Muscle layer of colon (tissue), 2 donors: ENCODE measurements at regions not wholly inside any gene's neighbourhood (a gene's known extent, or its start where the extent isn't known, plus 50 kb on each side); places are given as distances from the start of the nearest gene placed in this dataset.
"Not testable (repeated sequence)": the region's sequence is repeated elsewhere in the genome, so short reads cannot be mapped to it uniquely, and the experiment has no call there.

Source experiments
- H3K27ac ChIP-seq: one replicate; pipeline ENCODE4 v1.7.0; 2013; ENCODE audit warnings: low read depth, mild to moderate bottlenecking, low read length, moderate library complexity
- H3K27me3 ChIP-seq, 2 donors: one replicate each; pipeline ENCODE4 v1.7.0; 2013; ENCODE audit warnings: low read length in 2 of 2, mild to moderate bottlenecking in 2 of 2; ENCODE audit not compliant: insufficient read depth in 2 of 2, control insufficient read depth in 1 of 2
- H3K36me3 ChIP-seq: one replicate; pipeline ENCODE4 v1.7.0; 2013; ENCODE audit warnings: mild to moderate bottlenecking, low read length; ENCODE audit not compliant: insufficient read depth
- H3K4me1 ChIP-seq: one replicate; pipeline ENCODE4 v1.7.0; 2013; ENCODE audit warnings: mild to moderate bottlenecking, low read length; ENCODE audit not compliant: insufficient read depth
- H3K4me3 ChIP-seq, 2 donors: one replicate each; pipeline ENCODE4 v1.7.0; 2013; ENCODE audit warnings: low read length in 2 of 2, low read depth in 1 of 2, mild to moderate bottlenecking in 1 of 2, moderate library complexity in 1 of 2
- H3K9ac ChIP-seq: one replicate; pipeline ENCODE4 v1.7.0; 2013; ENCODE audit warnings: low read length
- H3K9me3 ChIP-seq: one replicate; pipeline ENCODE4 v1.7.0; 2013; ENCODE audit warnings: mild to moderate bottlenecking, low read length
- donor health status: abdominal sarcoma.
- donor health status: Adenocarcinoma of cecum.

- peaks cover 0 to 4% of the 10 kb centered on the region in 2 donors for H3K27me3 ChIP-seq
- no peak overlapping the region for H3K9ac ChIP-seq
- no peak overlapping the region for H3K4me3 ChIP-seq
- no peaks in the 10 kb centered on the region for H3K4me1 ChIP-seq
- no peaks in the 10 kb centered on the region for H3K9me3 ChIP-seq
- no peak overlapping the region for H3K27ac ChIP-seq
- H3K36me3 ChIP-seq = no peaks in the 10 kb centered on the region
These were observed 483.5 kb upstream of the SALL3 start for GRCh38 chr18:78496079-78496478.

- H3K4me1 ChIP-seq = no peaks in the 10 kb centered on the region
- H3K27me3 ChIP-seq = peaks cover 0 to 4% of the 10 kb centered on the region in 2 donors
- no peak overlapping the region for H3K27ac ChIP-seq
- no peaks in the 10 kb centered on the region for H3K36me3 ChIP-seq
- H3K9ac ChIP-seq = no peak overlapping the region
- H3K4me3 ChIP-seq = no peak overlapping the region
- no peaks in the 10 kb centered on the region for H3K9me3 ChIP-seq
These were observed 482.0 kb upstream of the SALL3 start for GRCh38 chr18:78497641-78498040.

- H3K9me3 ChIP-seq = no peaks in the 10 kb centered on the region
- H3K9ac ChIP-seq = no peak overlapping the region
- H3K4me1 ChIP-seq = no peaks in the 10 kb centered on the region
- H3K36me3 ChIP-seq = no peaks in the 10 kb centered on the region
- no peak overlapping the region for H3K27ac ChIP-seq
- H3K27me3 ChIP-seq = peaks cover 0 to 4% of the 10 kb centered on the region in 2 donors
- no peak overlapping the region for H3K4me3 ChIP-seq
These were observed 480.0 kb upstream of the SALL3 start for GRCh38 chr18:78499586-78499985.

- Histone ChIP-seq H3K9me3 (no peaks in the 10 kb centered on the region), H3K4me3 (no peak overlapping the region), H3K9ac (no peak overlapping the region), H3K27me3 (no peaks in the 10 kb centered on the region), H3K27ac (no peak overlapping the region), H3K36me3 (no peaks in the 10 kb centered on the region), H3K4me1 (no peaks in the 10 kb centered on the region)
These were observed 478.4 kb upstream of the SALL3 start for GRCh38 chr18:78501251-78501650.

- Histone ChIP-seq H3K36me3 (no peaks in the 10 kb centered on the region), H3K27me3 (no peaks in the 10 kb centered on the region), H3K4me3 (no peak overlapping the region), H3K9me3 (no peaks in the 10 kb centered on the region), H3K27ac (no peak overlapping the region), H3K9ac (no peak overlapping the region), H3K4me1 (no peaks in the 10 kb centered on the region)
These were observed 476.5 kb upstream of the SALL3 start for GRCh38 chr18:78503129-78503528.

- Histone ChIP-seq H3K9me3 (no peaks in the 10 kb centered on the region), H3K36me3 (no peaks in the 10 kb centered on the region), H3K4me3 (no peak overlapping the region), H3K27me3 (no peaks in the 10 kb centered on the region), H3K4me1 (no peaks in the 10 kb centered on the region), H3K27ac (no peak overlapping the region), H3K9ac (no peak overlapping the region)
These were observed 473.7 kb upstream of the SALL3 start for GRCh38 chr18:78505851-78506461.

- no peaks in the 10 kb centered on the region for H3K4me1 ChIP-seq
- H3K9me3 ChIP-seq = no peaks in the 10 kb centered on the region
- H3K9ac ChIP-seq = no peak overlapping the region
- no peak overlapping the region for H3K4me3 ChIP-seq
- H3K36me3 ChIP-seq = no peaks in the 10 kb centered on the region
- H3K27ac ChIP-seq = no peak overlapping the region
- H3K27me3 ChIP-seq = no peaks in the 10 kb centered on the region
These were observed 472.4 kb upstream of the SALL3 start for GRCh38 chr18:78507217-78507616.

- not testable (repeated sequence) for H3K36me3 ChIP-seq, H3K27ac ChIP-seq, H3K4me3 ChIP-seq, H3K4me1 ChIP-seq, H3K9me3 ChIP-seq, H3K9ac ChIP-seq, H3K27me3 ChIP-seq
These were observed 471.3 kb upstream of the SALL3 start for GRCh38 chr18:78508228-78508824.

- H3K27ac ChIP-seq = no peak overlapping the region
- no peaks in the 10 kb centered on the region for H3K27me3 ChIP-seq
- H3K4me1 ChIP-seq = no peaks in the 10 kb centered on the region
- no peaks in the 10 kb centered on the region for H3K36me3 ChIP-seq
- H3K4me3 ChIP-seq = no peak overlapping the region
- H3K9ac ChIP-seq = no peak overlapping the region
- no peaks in the 10 kb centered on the region for H3K9me3 ChIP-seq
These were observed 469.5 kb upstream of the SALL3 start for GRCh38 chr18:78510091-78510490.

- Histone ChIP-seq H3K4me1 (no peaks in the 10 kb centered on the region), H3K4me3 (no peak overlapping the region), H3K27me3 (no peaks in the 10 kb centered on the region), H3K9me3 (no peaks in the 10 kb centered on the region), H3K36me3 (no peaks in the 10 kb centered on the region), H3K9ac (no peak overlapping the region), H3K27ac (no peak overlapping the region)
These were observed 469.0 kb upstream of the SALL3 start for GRCh38 chr18:78510636-78511035.

- H3K36me3 ChIP-seq = no peaks in the 10 kb centered on the region
- no peak overlapping the region for H3K9ac ChIP-seq
- H3K9me3 ChIP-seq = no peaks in the 10 kb centered on the region
- H3K27ac ChIP-seq = no peak overlapping the region
- H3K4me3 ChIP-seq = no peak overlapping the region
- no peaks in the 10 kb centered on the region for H3K4me1 ChIP-seq
- no peaks in the 10 kb centered on the region for H3K27me3 ChIP-seq
These were observed 467.7 kb upstream of the SALL3 start for GRCh38 chr18:78511666-78512601.
